K562 (cell line): ENCODE measurements at regions not wholly inside any gene's neighbourhood (a gene's known extent, or its start where the extent isn't known, plus 50 kb on each side); places are given as distances from the start of the nearest gene placed in this dataset.

Experiments
- ATAC-seq: fragments of 200-7000 bp; cut with Tn5 transposase; 3 replicates; pipeline ENCODE4 v1.9.1; 2020; ENCODE audit warnings: moderate library complexity
- BruUV-seq: library from RNA; stranded (reverse); fragments of 400-500 nt; replicated peaks from 2 replicates; lab custom pipeline; 2021; lab: Mats Ljungman, UMichigan
- CTCF ChIA-PET: fragments of 300-600 bp; formaldehyde crosslinking; extraction: SDS; loops from one replicate; lab custom pipeline; 2021; ENCODE audit warnings: low intra/inter-chr PET ratio; lab: Yijun Ruan, JAX
- POLR2A ChIA-PET: fragments of 300-600, 350-650 bp; sonication (Branson Sonifier 250); formaldehyde crosslinking; extraction: SDS; loops from one replicate; lab custom pipeline; 2021; ENCODE audit warnings: antibody characterized with exemption, inconsistent platforms; lab: Yijun Ruan, JAX
- DNase-seq, 4 experiments: peaks; one replicate each; pipeline versions ENCODE4 v3.0.0 to v3.0.0-alpha.2; 2011 to 2018; ENCODE audit warnings: low spot score in 3 of 4, mixed read lengths in 3 of 4; ENCODE audit errors: extremely low read depth in 1 of 4
- FAIRE-seq: peaks from 2 replicates; lab custom pipeline; 2011; peaks lifted over from hg19 to GRCh38; lab: Jason Lieb, UNC
- H2AFZ ChIP-seq: 2 replicates; pipeline ENCODE4 v1.6.0; 2011; ENCODE audit warnings: low read depth, low read length, control low read depth, inconsistent platforms
- H3K27ac ChIP-seq: fragments of 200-600 bp; 3 replicates; pipeline ENCODE4 v1.8.0; 2011; ENCODE audit warnings: low read depth, mild to moderate bottlenecking, control low read depth, inconsistent platforms, low read length, moderate library complexity, mixed read lengths; ENCODE audit errors: extremely low read depth
- H3K27me3 ChIP-seq, 2 experiments: fragments of 300-600 bp in 1 of 2; 2 replicates in 1 of 2; 3 replicates in 1 of 2; pipeline versions ENCODE4 v1.6.0 to v1.8.0; 2011; ENCODE audit warnings: inconsistent platforms in 2 of 2, low read length in 2 of 2, mild to moderate bottlenecking in 1 of 2, mixed read lengths in 1 of 2, moderate library complexity in 1 of 2; ENCODE audit not compliant: control insufficient read depth in 2 of 2, insufficient read depth in 2 of 2
- H3K36me3 ChIP-seq: fragments of 300-600 bp; 3 replicates; pipeline ENCODE4 v1.8.0; 2011; ENCODE audit warnings: mild to moderate bottlenecking, low read length, inconsistent platforms; ENCODE audit not compliant: control insufficient read depth, insufficient read depth
- H3K4me1 ChIP-seq, 2 experiments: fragments of 200-600 bp in 1 of 2; replicated peaks in 1 of 2; 2 replicates in 1 of 2; 3 replicates in 1 of 2; pipeline versions ENCODE4 v1.5.1 to v1.8.0; 2011; ENCODE audit warnings: inconsistent platforms in 2 of 2, low read length in 2 of 2, mild to moderate bottlenecking in 1 of 2, mixed read lengths in 1 of 2, moderate library complexity in 1 of 2; ENCODE audit not compliant: control insufficient read depth in 2 of 2, insufficient read depth in 2 of 2
- H3K4me2 ChIP-seq: 2 replicates; pipeline ENCODE4 v1.6.1; 2011; ENCODE audit warnings: low read length, control low read depth, inconsistent platforms, mixed read lengths; ENCODE audit not compliant: insufficient read depth
- H3K4me3 ChIP-seq: fragments of 200-600 bp; sonication (generic), shearing (Covaris generic); 2 replicates; pipeline ENCODE4 v1.5.1; 2016; ENCODE audit warnings: control low read depth, inconsistent platforms
- H3K79me2 ChIP-seq: fragments of 200-600 bp; 3 replicates; pipeline ENCODE4 v1.8.0; 2011; ENCODE audit warnings: low read length, inconsistent platforms; ENCODE audit not compliant: control insufficient read depth, insufficient read depth
- H3K9ac ChIP-seq, 2 experiments: 2 replicates each; pipeline versions ENCODE4 v1.6.0 to v1.6.1; 2011; ENCODE audit warnings: low read depth in 2 of 2, low read length in 2 of 2, control low read depth in 1 of 2, inconsistent platforms in 1 of 2, mild to moderate bottlenecking in 1 of 2, mixed read lengths in 1 of 2; ENCODE audit not compliant: insufficient read depth in 1 of 2
- H3K9me1 ChIP-seq: one replicate; pipeline ENCODE4 v1.6.0; 2011; ENCODE audit warnings: inconsistent platforms, mild to moderate bottlenecking, low read length, moderate library complexity; ENCODE audit not compliant: control insufficient read depth, insufficient read depth
- H3K9me3 ChIP-seq: replicated peaks from 2 replicates; pipeline ENCODE4 v1.5.1; 2011; ENCODE audit warnings: low read depth, low read length, inconsistent platforms; ENCODE audit not compliant: control insufficient read depth, insufficient read depth
- H4K20me1 ChIP-seq: replicated peaks from 2 replicates; pipeline ENCODE4 v1.6.1; 2011; ENCODE audit warnings: low read length, inconsistent platforms, mixed read lengths; ENCODE audit not compliant: control insufficient read depth, insufficient read depth
- CBX2 ChIP-seq: fragments of 200-600 bp; sonication (generic); IDR thresholded peaks from one replicate; pipeline ENCODE4 v1.6.1; 2012; ENCODE audit warnings: mild to moderate bottlenecking, low read length, inconsistent platforms; ENCODE audit not compliant: insufficient read depth, poor library complexity, severe bottlenecking
- DMBX1 ChIP-seq: fragments of 250-450 bp; sonication (Bioruptor Pico); IDR thresholded peaks from 2 replicates; pipeline ENCODE4 v1.8.0; 2022; ENCODE audit warnings: inconsistent platforms, mild to moderate bottlenecking, moderate library complexity, borderline replicate concordance
- DNMT1 ChIP-seq: fragments of 450-650 bp; IDR thresholded peaks from 2 replicates; pipeline ENCODE4 v1.6.1; 2016; ENCODE audit warnings: antibody characterized with exemption, mild to moderate bottlenecking
- ESRRB ChIP-seq: fragments of 250-450 bp; sonication (Bioruptor Pico); IDR thresholded peaks from 2 replicates; pipeline ENCODE4 v1.5.0; 2020; ENCODE audit warnings: mild to moderate bottlenecking, moderate library complexity, borderline replicate concordance
- FOXJ3 ChIP-seq: sonication (generic); formaldehyde crosslinking; IDR thresholded peaks from 2 replicates; pipeline ENCODE4 v1.4.0; 2020; ENCODE audit warnings: mild to moderate bottlenecking, missing genetic modification reagents
- HMGN3 ChIP-seq: IDR thresholded peaks from 2 replicates; pipeline ENCODE4 v1.6.1; 2011; ENCODE audit warnings: borderline replicate concordance, low read depth, mild to moderate bottlenecking, mixed read lengths, low read length; ENCODE audit not compliant: insufficient read length; ENCODE audit errors: extremely low read depth
- HNRNPUL1 ChIP-seq: fragments of 200-400 bp; formaldehyde crosslinking; IDR thresholded peaks from 2 replicates; pipeline ENCODE4 v1.6.1; 2017; ENCODE audit warnings: low read length
- IRF1 ChIP-seq: sonication (generic); formaldehyde crosslinking; IDR thresholded peaks from 2 replicates; pipeline ENCODE4 v1.8.0; 2022; ENCODE audit warnings: missing genetic modification reagents, mild to moderate bottlenecking, borderline replicate concordance
- PHF8 ChIP-seq: fragments of 200-600 bp; sonication (generic); IDR thresholded peaks from 2 replicates; pipeline ENCODE4 v1.6.1; 2012; ENCODE audit warnings: mixed run types, mild to moderate bottlenecking, inconsistent platforms, low read length, moderate library complexity, borderline replicate concordance
- SLC30A9 ChIP-seq: fragments of 250-450 bp; sonication (Bioruptor Pico); IDR thresholded peaks from 2 replicates; pipeline ENCODE4 v1.8.0; 2022; ENCODE audit warnings: mild to moderate bottlenecking, moderate library complexity
- WGBS: fragments of 100-300 bp; shearing (Covaris generic); methylation state at CpG from one replicate; pipeline ENCODE4 v1.1.6; 2016; ENCODE audit warnings: low coverage, mixed read lengths; ENCODE audit not compliant: insufficient coverage; ENCODE audit errors: missing lambda C conversion rate; 5-methylcytosine and 5-hydroxymethylcytosine counted together
- in situ Hi-C: fragments of 300-500 bp; cut with MboI; formaldehyde crosslinking; loops from 4 replicates; pipeline ENCODE4 v1.15.0; 2018; ENCODE audit warnings: inconsistent platforms, mixed read lengths
- intact Hi-C: fragments of 100-400 bp; cut with micrococcal nuclease; formaldehyde crosslinking; loops from 2 replicates; pipeline ENCODE4 v1.14.2; 2022

GRCh38 chr5:62042007-62042406 is 264.0 kb upstream of the KIF2A start:
- ATAC-seq (no peak), FAIRE-seq (no peak), DNase-seq (no peak)
- ChIA-PET CTCF (no interaction called here), POLR2A (interaction anchor here (0.6 kb wide), 1 partner anchor 221 kb away, joined by 3 read pairs; no protein-coding TSS in a partner anchor)
- Histone ChIP-seq H3K27ac (no peak overlapping the region), H3K4me1 (no peaks in the 10 kb centered on the region), H3K27me3 (no peaks in the 10 kb centered on the region), H4K20me1 (no peaks in the 10 kb centered on the region), H3K4me2 (no peak overlapping the region), H2AFZ (no peak overlapping the region), H3K79me2 (no peaks in the 10 kb centered on the region), H3K36me3 (no peaks in the 10 kb centered on the region), H3K9ac (no peak overlapping the region), H3K9me3 (no peaks in the 10 kb centered on the region), H3K4me3 (no peak overlapping the region), H3K9me1 (no peaks in the 10 kb centered on the region)
- in situ Hi-C loops: no loop called here
- intact Hi-C loops: no loop called here
- TF ChIP-seq FOXJ3 (CRISPR knock-in tag) (no peak), DNMT1 (no peak), HNRNPUL1 (no peak), HMGN3 (no peak), SLC30A9 (CRISPR knock-in tag) (no peak)
- BruUV-seq: no TSS peak
- 4% methylated on average over 3 of the region's 3 CpGs for WGBS

- 0% methylated on average over 4 of the region's 4 CpGs for WGBS
- H3K27me3 ChIP-seq: no peaks in the 10 kb centered on the region
- TF ChIP-seq CBX2: no peak
- no peak for TF ChIP-seq PHF8
- TF ChIP-seq DMBX1 (CRISPR knock-in tag): no peak
- TF ChIP-seq ESRRB (CRISPR knock-in tag): no peak
- no peak for TF ChIP-seq IRF1 (CRISPR knock-in tag)
Observed at GRCh38 chr5:62043289-62044280, 262.4 kb upstream of the KIF2A start.

More at GRCh38 chr5:62043289-62044280, 262.4 kb upstream of the KIF2A start:
- intact Hi-C loops: no loop called here
- BruUV-seq: no TSS peak
- H3K4me3 ChIP-seq: no peak overlapping the region
- CTCF ChIA-PET: no interaction called here
- no peaks in the 10 kb centered on the region for H3K36me3 ChIP-seq
- in situ Hi-C loops: no loop called here
- no peak overlapping the region for H3K9ac ChIP-seq
- no peaks in the 10 kb centered on the region for H3K9me3 ChIP-seq
- no peaks in the 10 kb centered on the region for H3K79me2 ChIP-seq
- ATAC-seq: no peak
- POLR2A ChIA-PET: no interaction called here
- no peaks in the 10 kb centered on the region for H3K4me1 ChIP-seq
- H2AFZ ChIP-seq: no peak overlapping the region
- H4K20me1 ChIP-seq: no peaks in the 10 kb centered on the region
- no peak for DNase-seq
- no peaks in the 10 kb centered on the region for H3K9me1 ChIP-seq
- H3K4me2 ChIP-seq: no peak overlapping the region
- no peak for FAIRE-seq
- no peak overlapping the region for H3K27ac ChIP-seq
